Thyroid gland (tissue), 4 donors: ENCODE measurements at regions not wholly inside any gene's neighbourhood (a gene's known extent, or its start where the extent isn't known, plus 50 kb on each side); places are given as distances from the start of the nearest gene placed in this dataset.

Experiments
- DNase-seq, 2 donors: peaks; one replicate each; pipeline ENCODE4 v3.0.0-alpha.2; 2019
- H3K27ac ChIP-seq, 3 donors: fragments of 200-600 bp; sonication (generic); 1 replicate in 2 of 3; 2 replicates in 1 of 3; pipeline ENCODE4 v1.5.1; 2016 to 2019; ENCODE audit warnings: mild to moderate bottlenecking in 1 of 3, moderate library complexity in 1 of 3
- H3K27me3 ChIP-seq: fragments of 200-600 bp; sonication (generic); one replicate; pipeline ENCODE4 v1.5.1; 2019
- H3K36me3 ChIP-seq, 2 donors: fragments of 200-600 bp; sonication (generic); one replicate each; pipeline ENCODE4 v1.5.1; 2016 to 2019
- H3K4me1 ChIP-seq, 2 donors: fragments of 200-600 bp; sonication (generic); one replicate each; pipeline ENCODE4 v1.5.1; 2017 to 2019
- H3K4me3 ChIP-seq, 3 donors: fragments of 200-600 bp; sonication (generic); replicated peaks in 1 of 3; 1 replicate in 2 of 3; 2 replicates in 1 of 3; pipeline ENCODE4 v1.5.1; 2016; ENCODE audit warnings: mild to moderate bottlenecking in 1 of 3
- H3K9me3 ChIP-seq: fragments of 200-600 bp; sonication (generic); one replicate; pipeline ENCODE4 v1.5.1; 2017
- POLR2A ChIP-seq, 2 donors: fragments of 450-650 bp; IDR thresholded peaks; one replicate each; pipeline ENCODE4 v1.6.1; 2017; ENCODE audit warnings: antibody characterized with exemption in 2 of 2, mild to moderate bottlenecking in 2 of 2, moderate library complexity in 1 of 2
- WGBS, 2 donors: methylation state at CpG; one replicate each; pipeline ENCODE4 v1.1.5; 2017; 5-methylcytosine and 5-hydroxymethylcytosine counted together
- intact Hi-C: fragments of 100-400 bp; cut with DNase I; formaldehyde crosslinking; loops from one replicate; pipeline ENCODE4 v1.15.1; 2023
- TF ChIP-seq, protein P1 (sequence below), 6 experiments: fragments of 200-600 bp in 3 of 6; fragments of 450-650 bp in 3 of 6; sonication (generic) in 3 of 6; IDR thresholded peaks; one replicate each; pipeline ENCODE4 v1.5.1; 2016 to 2019; ENCODE audit warnings: antibody characterized with exemption in 6 of 6, mild to moderate bottlenecking in 2 of 6, inconsistent platforms in 1 of 6, moderate library complexity in 1 of 6

DNA sequence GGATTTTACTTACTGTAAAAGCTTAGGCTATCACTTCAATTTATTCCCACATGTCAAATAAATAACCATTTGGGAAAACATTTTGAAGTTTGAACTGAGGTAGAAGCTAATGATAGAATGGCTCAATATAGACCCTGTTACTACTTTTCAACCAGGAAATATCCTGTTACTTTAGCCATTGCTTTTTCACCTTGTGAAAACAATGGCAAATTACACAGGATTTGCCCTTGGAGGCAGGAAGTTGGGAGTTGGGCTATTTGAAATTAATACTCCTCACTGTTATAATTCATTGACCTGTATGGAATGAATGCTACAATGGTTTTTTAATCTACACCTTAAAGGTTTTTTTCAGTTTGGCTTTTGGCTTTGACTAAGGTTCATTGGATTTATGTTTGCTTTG, 98.1 kb upstream of the UBE2E2 start:
- Histone ChIP-seq H3K36me3 (no peaks in the 10 kb centered on the region), H3K27me3 (no peaks in the 10 kb centered on the region), H3K4me3 (no peak overlapping the region), H3K27ac (no peak overlapping the region), H3K9me3 (no peaks in the 10 kb centered on the region), H3K4me1 (no peaks in the 10 kb centered on the region)
- intact Hi-C loops: no loop called here
- TF ChIP-seq POLR2A (IDR thresholded peaks at IDR 0.05): no peak
- TF ChIP-seq, protein P1, sequence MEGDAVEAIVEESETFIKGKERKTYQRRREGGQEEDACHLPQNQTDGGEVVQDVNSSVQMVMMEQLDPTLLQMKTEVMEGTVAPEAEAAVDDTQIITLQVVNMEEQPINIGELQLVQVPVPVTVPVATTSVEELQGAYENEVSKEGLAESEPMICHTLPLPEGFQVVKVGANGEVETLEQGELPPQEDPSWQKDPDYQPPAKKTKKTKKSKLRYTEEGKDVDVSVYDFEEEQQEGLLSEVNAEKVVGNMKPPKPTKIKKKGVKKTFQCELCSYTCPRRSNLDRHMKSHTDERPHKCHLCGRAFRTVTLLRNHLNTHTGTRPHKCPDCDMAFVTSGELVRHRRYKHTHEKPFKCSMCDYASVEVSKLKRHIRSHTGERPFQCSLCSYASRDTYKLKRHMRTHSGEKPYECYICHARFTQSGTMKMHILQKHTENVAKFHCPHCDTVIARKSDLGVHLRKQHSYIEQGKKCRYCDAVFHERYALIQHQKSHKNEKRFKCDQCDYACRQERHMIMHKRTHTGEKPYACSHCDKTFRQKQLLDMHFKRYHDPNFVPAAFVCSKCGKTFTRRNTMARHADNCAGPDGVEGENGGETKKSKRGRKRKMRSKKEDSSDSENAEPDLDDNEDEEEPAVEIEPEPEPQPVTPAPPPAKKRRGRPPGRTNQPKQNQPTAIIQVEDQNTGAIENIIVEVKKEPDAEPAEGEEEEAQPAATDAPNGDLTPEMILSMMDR (IDR thresholded peaks at IDR 0.05): no peak
- DNase-seq: no peak

DNA sequence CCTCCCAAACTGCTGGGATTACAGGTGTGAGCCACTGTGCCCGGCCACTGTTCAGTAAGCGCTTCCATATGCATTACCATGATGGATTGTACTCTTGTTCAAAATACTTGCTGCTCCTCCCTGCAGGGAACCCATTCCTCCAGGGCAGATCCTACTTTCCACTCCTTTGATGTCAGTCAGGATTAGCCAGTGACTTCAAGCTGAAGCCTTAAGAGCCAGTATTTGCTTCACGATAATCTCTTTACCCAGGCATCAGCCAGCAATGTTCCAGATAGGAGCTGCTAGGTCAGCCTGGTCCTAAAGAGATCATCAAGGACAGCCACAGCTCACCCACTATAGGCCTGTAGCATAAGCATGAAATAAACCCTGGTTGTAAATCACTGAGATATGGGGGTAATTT, 96.5 kb upstream of the UBE2E2 start:
- H3K9me3 ChIP-seq: no peaks in the 10 kb centered on the region
- H3K36me3 ChIP-seq: no peaks in the 10 kb centered on the region
- TF ChIP-seq, protein P1 (IDR thresholded peaks at IDR 0.05): no peak
- WGBS, 2 donors: 92 to 95% methylated on average over 3 of the region's 3 CpGs
- no peak overlapping the region for H3K4me3 ChIP-seq
- intact Hi-C loops: no loop called here
- H3K27me3 ChIP-seq: no peaks in the 10 kb centered on the region
- DNase-seq: no peak
- no peaks in the 10 kb centered on the region for H3K4me1 ChIP-seq
- H3K27ac ChIP-seq: no peak overlapping the region

GRCh38 chr3:23107221-23107620, 95.9 kb upstream of the UBE2E2 start:
- Histone ChIP-seq H3K9me3 (no peaks in the 10 kb centered on the region), H3K27ac (no peak overlapping the region), H3K4me3 (no peak overlapping the region), H3K4me1 (no peaks in the 10 kb centered on the region), H3K27me3 (no peaks in the 10 kb centered on the region), H3K36me3 (no peaks in the 10 kb centered on the region)
- intact Hi-C loops: no loop called here
- DNase-seq: no peak
- TF ChIP-seq, protein P1 (IDR thresholded peaks at IDR 0.05): no peak
- TF ChIP-seq POLR2A (IDR thresholded peaks at IDR 0.05): no peak

- TF ChIP-seq, protein P1 (IDR thresholded peaks at IDR 0.05): no peak
- no peak for TF ChIP-seq POLR2A (IDR thresholded peaks at IDR 0.05)
- H3K9me3 ChIP-seq: no peaks in the 10 kb centered on the region
- no peak for DNase-seq
- no peak overlapping the region for H3K4me3 ChIP-seq
- no peaks in the 10 kb centered on the region for H3K27me3 ChIP-seq
- H3K4me1 ChIP-seq: no peaks in the 10 kb centered on the region
- WGBS, 2 donors: 95 to 96% methylated on average over 3 of the region's 3 CpGs
- no peak overlapping the region for H3K27ac ChIP-seq
- no peaks in the 10 kb centered on the region for H3K36me3 ChIP-seq
- intact Hi-C loops: no loop called here
Measured at GRCh38 chr3:23108451-23109057, 94.6 kb upstream of the UBE2E2 start.

- Histone ChIP-seq H3K27ac (no peak overlapping the region), H3K36me3 (no peaks in the 10 kb centered on the region), H3K9me3 (no peaks in the 10 kb centered on the region), H3K27me3 (no peaks in the 10 kb centered on the region), H3K4me3 (no peak overlapping the region), H3K4me1 (no peaks in the 10 kb centered on the region)
- TF ChIP-seq, protein P1 (IDR thresholded peaks at IDR 0.05): no peak
- TF ChIP-seq POLR2A (IDR thresholded peaks at IDR 0.05): no peak
- 80 to 85% methylated on average over 6 of the region's 6 CpGs for WGBS, 2 donors
- DNase-seq: no peak
- intact Hi-C loops: no loop called here
Measured at GRCh38 chr3:23111286-23111685, 91.8 kb upstream of the UBE2E2 start.
